HG02798 (cell line): ENCODE measurements at regions not wholly inside any gene's neighbourhood (a gene's known extent, or its start where the extent isn't known, plus 50 kb on each side); places are given as distances from the start of the nearest gene placed in this dataset.

ENCODE experiments used
- ATAC-seq: cut with Tn5 transposase; IDR thresholded peaks from one replicate; pipeline ENCODE4 v1.9.1; 2021; ENCODE audit warnings: mild to moderate bottlenecking; ENCODE audit not compliant: unreplicated experiment, poor library complexity

GRCh38 chr15:39493424-39494067 is 87.3 kb upstream of the THBS1 start:
- no peak for ATAC-seq

DNA sequence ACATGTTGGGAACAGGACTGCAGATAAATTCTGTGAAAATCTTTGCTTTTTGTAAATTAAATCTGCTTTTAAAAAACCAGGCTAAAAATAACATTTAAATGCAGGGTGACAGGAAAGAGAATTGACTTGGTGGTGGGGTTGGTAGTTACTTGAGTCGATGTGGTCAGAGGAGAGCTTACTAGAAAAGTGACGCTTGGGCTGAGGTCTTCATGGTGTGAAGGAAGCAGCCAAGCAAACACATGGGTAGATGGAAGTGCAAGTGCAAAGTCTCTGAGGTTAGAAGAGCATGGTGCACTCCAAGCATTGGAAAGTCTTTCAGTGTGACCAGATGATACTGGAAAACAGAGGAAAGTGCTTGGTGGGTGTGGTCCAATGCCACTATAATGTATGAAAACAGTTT is 86.4 kb upstream of the THBS1 start:
- ATAC-seq = no peak

GRCh38 chr15:39495871-39496840 is 84.7 kb upstream of the THBS1 start:
- ATAC-seq = no peak

- ATAC-seq = no peak
Measured at GRCh38 chr15:39497016-39497758, 83.7 kb upstream of the THBS1 start.

GRCh38 chr15:39497759-39498565 is 82.9 kb upstream of the THBS1 start:
- no peak for ATAC-seq

DNA sequence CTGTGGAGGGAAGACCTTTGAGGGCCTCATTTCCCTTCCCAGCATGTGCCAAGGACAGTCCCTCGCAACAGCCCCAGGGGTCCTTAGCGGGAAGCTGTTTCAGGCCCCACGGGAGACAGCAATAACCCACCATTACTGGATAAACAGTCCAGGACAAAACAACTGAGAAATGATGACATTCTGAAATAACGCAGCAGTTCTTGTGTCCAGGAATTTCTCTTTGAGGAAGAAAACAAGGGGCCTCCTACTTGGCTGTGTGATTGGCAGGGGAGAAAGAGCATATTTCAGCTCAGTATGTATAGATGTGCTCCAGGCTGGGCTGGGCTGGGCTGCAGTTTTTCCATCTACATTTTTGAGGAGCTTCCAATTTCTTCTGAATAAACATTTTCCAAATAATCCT is 82.2 kb upstream of the THBS1 start:
- ATAC-seq = no peak

GRCh38 chr15:39499042-39499441 is 81.8 kb upstream of the THBS1 start:
- ATAC-seq = no peak

DNA sequence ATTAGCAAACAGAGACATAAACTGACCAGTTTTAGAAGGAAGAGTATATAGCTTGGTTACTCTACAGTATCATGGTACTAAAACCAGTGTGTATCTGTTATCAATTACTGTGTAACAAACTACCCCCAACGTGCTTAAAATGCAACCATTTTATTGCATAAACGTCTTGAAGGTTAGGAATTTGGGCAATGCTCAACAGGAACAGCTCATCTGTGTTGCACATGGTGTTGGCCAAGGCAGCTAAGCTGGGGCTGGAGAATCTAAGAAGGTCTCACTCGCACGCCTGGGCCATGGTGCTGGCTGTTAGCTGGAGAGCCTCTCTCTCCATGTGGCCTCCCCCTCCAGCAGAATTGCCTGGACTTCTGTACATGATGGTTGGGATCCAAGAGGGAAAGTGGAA is 81.2 kb upstream of the THBS1 start:
- no peak for ATAC-seq

DNA sequence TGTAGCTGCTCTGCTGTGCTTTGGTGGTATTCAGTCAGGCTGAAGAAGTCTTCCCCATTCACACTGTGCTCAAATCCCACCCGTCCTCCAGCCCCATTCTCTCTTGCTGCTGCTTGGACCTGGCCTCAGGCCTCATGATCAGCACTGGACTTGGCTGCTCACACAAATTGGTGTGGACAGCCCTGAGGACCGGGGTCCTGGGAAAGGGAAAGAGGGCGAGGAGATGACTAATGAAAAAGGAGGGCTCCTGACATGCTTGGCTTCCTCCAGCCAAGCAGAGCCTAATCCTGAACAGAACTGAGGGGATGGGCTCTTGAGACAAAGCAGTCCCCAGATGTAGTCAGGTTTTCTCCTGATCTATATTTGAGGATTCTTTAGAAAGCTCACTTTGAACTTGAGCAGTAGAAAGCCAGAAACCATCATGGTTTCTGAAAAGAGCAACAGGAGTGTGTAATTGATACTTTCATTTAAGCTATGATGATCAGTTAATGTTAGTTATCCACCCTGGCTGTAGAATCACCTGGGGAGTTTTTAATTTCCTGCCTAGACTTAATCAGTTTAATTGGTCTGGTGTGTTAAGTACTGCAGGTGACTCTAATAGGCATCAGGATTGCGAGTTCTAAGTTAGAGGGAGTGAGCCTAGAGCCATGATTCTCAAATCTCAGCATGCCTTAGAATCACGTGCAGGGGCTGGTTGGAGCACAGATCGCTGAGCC is 79.4 kb upstream of the THBS1 start:
- no peak for ATAC-seq

DNA sequence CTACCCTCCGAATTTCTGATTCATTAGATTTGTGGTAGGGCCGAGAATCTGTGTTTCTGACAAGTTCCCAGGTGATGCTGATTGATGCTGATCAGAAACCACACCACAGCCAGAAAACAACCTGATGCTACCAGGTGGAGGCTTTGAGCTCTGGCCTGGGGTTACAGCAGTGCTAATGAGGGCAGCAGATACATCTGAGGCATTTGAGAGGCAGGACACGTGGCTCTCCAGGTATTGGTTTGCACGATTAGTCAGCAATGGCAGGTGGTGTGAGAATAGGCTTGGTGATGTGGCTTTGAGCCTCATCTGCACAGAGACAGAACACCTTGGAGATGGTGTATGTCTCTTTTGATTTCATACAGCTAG is 78.8 kb upstream of the THBS1 start:
- ATAC-seq = no peak

DNA sequence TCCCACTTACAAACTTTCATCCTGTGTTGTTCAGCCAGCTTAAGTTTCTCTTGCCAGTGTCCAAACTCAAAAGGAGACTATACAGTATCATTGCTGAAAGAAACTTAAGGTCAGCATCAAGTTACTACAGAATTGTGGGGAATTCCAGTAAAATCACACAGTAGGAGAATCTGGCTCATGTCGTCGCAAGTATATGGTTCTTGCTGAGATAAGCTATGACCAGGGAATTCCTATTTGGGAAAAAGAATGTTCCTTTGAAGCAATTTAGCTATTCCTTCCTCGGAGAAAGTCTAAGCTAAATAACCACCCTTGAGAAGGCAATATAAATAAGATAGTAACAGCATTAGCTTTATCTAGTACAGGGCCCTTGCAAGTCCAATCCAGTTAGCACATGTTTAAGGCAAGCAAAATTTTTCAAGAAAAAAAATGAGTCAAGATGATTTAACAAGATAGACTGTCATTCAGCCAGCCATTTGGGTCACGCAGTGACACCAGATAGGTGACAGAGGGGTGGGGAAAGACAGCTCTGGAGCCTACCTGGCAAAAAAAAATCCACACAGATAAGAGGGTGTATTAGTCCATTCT is 78.2 kb upstream of the THBS1 start:
- no peak for ATAC-seq

- ATAC-seq = no peak
Measured at GRCh38 chr15:39503526-39503925, 77.4 kb upstream of the THBS1 start.

- ATAC-seq = no peak
Measured at GRCh38 chr15:39504808-39505207, 76.1 kb upstream of the THBS1 start.

DNA sequence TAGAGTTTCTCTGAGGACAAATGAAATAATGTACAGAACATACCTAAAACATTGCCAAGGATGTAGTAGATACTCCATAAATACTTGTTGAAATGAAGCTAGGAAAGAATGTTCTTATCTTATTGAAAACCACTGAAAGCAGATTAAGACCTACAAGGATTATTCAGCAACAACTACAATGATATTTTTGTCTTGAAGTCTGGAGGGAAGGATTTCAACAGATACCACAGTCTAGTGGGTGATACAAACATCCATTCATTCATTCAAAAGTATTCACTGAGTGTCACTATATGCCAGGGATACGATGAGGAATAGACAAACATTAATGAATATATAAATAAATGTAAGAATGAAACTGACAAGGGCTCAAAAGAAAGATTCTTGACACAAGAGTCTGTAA is 74.7 kb upstream of the THBS1 start:
- no peak for ATAC-seq

GRCh38 chr15:39508536-39508935 is 72.3 kb upstream of the THBS1 start:
- no peak for ATAC-seq

GRCh38 chr15:39510001-39510701 is 70.7 kb upstream of the THBS1 start:
- ATAC-seq = no peak

- ATAC-seq = no peak
Measured at GRCh38 chr15:39511000-39511915, 69.6 kb upstream of the THBS1 start.

DNA sequence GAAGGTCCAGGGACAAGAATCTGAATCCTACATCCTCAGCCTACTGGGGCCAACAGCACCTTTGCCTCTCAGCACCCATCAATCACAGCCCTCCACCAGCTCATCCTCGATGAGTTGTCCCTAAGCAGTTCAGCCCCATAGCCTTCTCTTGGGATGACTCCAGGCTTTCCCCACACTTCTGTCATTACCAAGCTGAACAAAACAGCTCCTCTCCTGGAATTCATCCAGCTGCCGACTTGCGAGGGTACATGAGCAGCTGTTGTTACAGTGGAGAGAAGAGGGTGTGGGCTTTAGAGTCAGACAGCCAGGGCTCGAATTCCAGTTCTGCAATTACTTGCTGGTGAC is 69.0 kb upstream of the THBS1 start:
- no peak for ATAC-seq
